ENCODE measurements at regions not wholly inside any gene's neighbourhood (a gene's known extent, or its start where the extent isn't known, plus 50 kb on each side); places are given as distances from the start of the nearest gene placed in this dataset.

DNA sequence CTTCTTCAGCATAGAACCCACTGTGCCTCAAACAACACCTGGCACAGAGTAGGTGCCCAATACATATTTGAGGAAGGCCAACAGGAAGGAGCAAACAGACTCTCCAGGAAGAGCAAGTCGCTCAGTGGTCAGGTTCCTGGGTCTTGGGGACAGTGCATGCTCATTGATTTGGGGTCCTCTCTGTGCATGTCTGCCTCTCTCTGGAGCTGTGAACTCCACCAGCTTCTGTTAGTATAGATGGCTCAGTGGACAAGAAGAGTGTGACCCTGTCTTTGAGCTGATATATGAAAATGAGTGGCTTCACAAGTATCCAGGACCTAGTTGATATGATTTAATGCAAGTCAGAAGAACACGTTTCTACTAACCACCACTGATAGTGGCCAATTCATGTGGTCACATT is 98.7 kb downstream of the KCTD15 start:
- DNase-seq (ENCODE audit: low spot score) = no peak
- in situ Hi-C loops (cut with HindIII; ENCODE audit: low sequenced_read_pairs) = no loop called here

DNA sequence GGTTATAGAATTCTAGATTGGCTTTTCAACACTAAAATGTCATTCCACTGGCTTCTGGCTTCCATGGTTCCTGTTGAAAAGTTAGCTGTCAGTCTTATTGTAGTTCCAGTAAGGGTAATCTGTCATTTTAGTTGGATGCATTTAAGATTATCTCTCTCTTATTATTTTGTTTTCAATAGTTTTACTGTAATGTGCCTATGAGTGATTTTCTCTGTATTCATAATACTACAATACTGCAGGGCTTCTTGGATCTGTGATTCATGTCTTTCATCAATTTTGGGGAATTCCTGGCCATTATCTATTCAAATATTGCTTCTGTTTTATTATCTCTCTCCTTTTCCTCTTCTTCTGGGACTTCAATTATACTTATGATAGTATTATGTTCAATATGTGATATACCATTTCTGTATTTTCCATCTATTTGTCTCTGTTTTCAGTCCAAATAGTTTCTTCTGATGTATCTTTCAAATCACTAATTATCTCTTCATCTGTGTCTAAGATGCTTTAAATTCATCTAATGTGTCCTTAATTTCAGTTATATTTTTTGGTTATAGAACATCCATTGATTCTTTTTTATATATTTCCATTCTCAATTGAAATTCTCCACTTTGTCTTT is 101.5 kb downstream of the KCTD15 start:
- in situ Hi-C loops (cut with HindIII; ENCODE audit: low sequenced_read_pairs) = no loop called here
- no peak for DNase-seq (ENCODE audit: low spot score)

DNA sequence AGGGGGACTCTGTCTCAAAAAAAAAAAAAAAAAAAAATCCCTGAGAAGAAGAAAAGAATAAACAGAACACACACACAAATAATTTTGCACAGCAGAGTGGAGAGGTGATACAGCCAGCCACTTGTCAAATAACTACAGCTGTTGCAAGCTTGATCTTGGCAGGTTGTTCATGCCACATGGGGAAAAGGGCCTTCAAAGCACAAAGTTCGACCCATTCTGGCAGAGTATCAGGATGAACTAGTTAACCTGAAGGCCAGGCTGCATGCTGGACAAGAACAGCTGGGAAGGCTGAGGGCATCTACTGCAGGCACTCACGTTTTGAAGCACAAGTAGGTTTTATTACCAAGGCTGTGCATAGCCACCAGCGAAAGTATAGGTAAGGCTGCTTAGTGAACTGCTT is 104.1 kb downstream of the KCTD15 start:
- in situ Hi-C loops (cut with HindIII; ENCODE audit: low sequenced_read_pairs) = no loop called here
- no peak for DNase-seq (ENCODE audit: low spot score)

DNA sequence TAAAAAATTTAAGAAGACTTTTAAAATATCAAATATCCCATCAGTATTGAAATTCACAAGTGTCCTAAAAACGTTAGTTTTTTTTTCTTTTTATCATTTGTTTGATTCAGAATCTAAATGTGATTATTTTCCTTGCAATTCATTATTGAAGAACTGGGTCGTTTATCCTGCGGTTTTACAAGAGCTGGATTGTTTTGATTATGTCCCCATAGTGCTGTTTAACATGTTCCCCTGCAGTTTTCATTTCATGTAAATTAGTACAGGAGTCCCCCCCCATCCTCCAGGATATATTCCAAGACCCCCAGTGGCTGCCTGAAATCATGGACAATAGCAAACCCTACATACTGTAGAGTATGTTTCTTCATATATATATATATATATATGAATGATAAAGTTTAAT is 105.7 kb downstream of the KCTD15 start:
- in situ Hi-C loops (cut with HindIII; ENCODE audit: low sequenced_read_pairs) = no loop called here

DNA sequence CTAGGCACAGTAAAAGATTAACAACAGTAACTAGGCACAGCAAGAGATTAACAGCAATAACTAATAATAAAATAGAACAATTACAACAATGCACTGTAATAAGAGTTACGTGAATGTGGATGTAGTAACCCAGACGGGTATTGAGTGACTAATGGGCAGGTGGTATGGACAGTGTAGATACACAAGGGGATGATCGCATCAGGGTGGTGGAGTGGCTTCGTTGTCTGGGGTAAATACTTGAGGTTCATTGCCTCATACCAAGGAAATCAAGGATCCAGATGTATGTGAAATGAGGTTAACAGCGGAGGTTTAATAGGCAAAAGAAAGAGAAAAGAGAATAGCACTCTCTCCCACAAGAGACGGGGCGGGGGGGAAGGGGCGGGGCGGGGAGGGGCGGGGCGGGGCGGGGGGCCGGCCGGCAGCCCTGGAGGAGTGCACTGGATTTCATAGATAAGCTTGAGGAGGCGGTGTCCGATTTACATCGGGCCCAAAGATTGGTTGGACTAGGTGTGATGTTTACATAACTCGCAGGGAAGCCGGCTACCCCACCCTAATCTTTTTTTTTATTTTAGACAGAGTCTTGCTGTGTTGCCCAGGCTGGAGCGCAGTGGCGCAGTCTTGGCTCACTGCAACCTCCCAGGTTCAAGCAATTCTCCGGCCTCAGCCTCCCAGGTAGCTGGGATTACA is 106.3 kb downstream of the KCTD15 start:
- in situ Hi-C loops (cut with HindIII; ENCODE audit: low sequenced_read_pairs) = no loop called here
- DNase-seq (ENCODE audit: low spot score) = no peak

More for the DNA sequence above, 105.7 kb downstream of the KCTD15 start:
- no peak for DNase-seq (ENCODE audit: low spot score)

DNA sequence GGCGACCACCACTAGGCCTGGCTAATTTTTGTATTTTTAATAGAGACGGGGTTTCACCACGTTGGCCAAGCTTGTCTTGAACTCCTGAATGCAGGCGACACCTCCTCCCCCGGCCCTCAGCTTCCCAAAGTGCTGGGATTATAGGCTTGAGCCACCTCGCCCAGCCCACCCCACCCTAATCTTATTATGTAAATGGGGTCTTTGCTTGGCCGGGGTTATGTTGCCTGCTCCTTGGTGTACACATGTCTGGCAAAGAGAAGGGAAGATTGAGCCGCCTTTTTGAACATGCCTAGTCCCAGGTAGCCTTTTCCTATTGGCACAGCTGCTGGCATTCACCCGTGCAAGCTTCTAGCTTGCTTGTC is 106.8 kb downstream of the KCTD15 start:
- DNase-seq (ENCODE audit: low spot score) = no peak
- in situ Hi-C loops (cut with HindIII; ENCODE audit: low sequenced_read_pairs) = no loop called here

DNA sequence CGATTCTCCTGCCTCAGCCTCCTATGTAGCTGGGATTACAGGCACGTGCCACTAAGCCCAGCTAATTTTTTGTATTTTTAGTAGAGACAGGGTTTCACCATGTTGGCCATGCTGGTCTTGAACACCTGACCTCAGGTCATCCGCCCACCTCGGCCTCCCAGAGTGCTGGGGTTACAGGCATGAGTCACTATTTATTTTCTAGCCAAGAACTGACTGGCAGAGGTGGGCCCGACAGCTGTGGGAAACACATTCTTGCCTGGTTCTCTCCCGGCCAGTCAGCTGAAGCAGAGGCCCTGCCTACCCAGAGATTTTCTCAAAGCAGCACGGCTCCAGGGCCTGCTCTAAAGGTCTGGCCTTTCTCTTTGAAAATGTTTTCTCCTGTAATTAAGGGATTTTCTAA is 108.0 kb downstream of the KCTD15 start:
- in situ Hi-C loops (cut with HindIII; ENCODE audit: low sequenced_read_pairs) = no loop called here

DNA sequence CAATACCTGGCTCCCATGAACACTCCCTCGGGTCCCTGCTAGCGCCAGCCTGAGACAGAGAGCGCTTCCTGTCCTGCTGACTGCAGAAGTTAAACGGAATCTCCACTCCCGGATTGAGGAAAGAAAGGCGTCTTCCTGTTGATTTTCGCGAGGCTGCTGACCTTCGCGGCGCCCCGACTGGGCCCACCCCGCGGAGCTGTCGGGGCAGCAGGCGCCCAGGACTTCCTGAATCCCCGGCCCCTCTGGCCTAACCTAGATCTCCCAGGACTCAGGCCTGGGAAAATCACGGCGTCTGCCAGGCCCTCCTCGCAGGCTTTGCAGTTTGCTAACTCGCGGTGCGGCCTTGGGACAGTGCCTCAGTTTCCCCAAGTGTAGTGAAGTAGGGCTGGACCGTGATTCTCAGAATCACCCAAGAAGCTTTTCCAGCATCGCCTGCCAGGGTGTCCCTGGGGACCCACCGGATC is 108.8 kb downstream of the KCTD15 start:
- in situ Hi-C loops (cut with HindIII; ENCODE audit: low sequenced_read_pairs) = no loop called here
- DNase-seq (ENCODE audit: low spot score) = no peak

More for the DNA sequence above, 108.0 kb downstream of the KCTD15 start:
- DNase-seq (ENCODE audit: low spot score) = no peak

DNA sequence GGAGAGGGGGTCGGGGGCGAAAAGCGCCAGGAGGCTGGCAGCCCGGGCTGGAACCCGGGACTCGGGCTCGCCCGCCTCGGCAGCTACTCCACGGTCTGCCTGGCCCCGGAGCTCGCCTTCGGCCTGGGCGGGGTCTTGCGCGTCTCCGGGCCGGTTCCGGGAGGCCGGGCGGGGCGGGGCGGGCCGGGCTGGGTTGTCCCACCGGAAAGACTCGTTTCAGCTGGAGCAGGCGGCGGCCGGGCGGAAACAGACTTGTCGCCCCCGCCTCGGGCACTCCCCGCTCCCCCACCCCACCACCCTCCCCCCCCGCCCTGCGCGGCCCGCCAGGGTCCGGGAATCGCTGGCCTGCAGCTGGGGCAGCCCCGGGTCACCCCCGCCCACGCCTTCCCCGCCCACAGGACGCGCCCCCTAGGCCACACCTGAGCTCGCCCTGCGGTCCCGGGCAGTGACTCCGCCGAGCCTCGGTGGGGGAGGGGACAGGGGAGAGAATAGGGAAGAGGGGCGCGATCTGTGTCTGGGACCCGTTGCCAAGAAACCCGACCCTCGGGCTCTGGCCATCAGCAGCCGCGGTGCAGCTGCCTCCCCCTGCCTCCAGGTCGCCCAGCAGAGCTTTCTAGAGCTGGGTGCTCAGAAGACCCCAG is 109.4 kb downstream of the KCTD15 start:
- in situ Hi-C loops (cut with HindIII; ENCODE audit: low sequenced_read_pairs) = no loop called here

DNA sequence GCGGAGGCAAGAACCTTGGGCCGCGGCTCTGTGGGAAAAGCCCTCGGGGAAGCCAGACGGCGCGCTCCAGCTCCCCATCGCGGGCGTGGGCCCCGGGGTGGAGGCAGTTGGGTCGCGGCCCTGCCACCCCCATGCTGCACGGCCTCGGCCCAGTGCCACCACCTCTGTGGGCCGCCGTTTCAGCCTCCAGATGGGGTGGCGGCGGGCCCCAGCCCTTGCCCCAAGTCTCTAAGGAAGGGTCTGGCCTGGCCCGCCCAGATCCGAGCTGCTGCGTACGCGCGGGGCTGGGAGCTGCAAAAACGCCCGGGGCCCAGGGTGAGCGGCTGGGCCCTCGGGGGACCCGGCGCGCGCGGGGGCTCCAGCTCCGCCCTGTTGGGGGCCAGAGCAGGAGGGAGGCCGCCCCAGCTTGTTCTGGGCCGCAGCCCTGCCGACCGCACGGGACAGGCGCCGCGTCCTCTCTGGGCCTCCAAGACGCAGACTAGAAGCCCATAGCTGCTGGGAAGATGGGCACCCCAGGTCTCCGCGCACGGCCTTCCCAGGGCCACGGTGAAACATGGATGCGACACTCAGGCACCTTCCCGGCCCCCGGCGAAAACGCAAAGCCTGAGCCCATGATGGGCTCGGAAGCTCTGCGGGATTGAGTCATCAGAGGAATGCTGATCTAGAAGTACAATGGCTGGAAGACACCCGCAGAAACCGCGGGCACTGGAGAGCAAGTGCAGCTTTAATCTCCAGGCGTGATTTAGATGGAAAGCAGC is 110.1 kb downstream of the KCTD15 start:
- in situ Hi-C loops (cut with HindIII; ENCODE audit: low sequenced_read_pairs) = no loop called here
- DNase-seq (ENCODE audit: low spot score) = no peak

More for the DNA sequence above, 109.4 kb downstream of the KCTD15 start:
- DNase-seq (ENCODE audit: low spot score) = no peak

DNA sequence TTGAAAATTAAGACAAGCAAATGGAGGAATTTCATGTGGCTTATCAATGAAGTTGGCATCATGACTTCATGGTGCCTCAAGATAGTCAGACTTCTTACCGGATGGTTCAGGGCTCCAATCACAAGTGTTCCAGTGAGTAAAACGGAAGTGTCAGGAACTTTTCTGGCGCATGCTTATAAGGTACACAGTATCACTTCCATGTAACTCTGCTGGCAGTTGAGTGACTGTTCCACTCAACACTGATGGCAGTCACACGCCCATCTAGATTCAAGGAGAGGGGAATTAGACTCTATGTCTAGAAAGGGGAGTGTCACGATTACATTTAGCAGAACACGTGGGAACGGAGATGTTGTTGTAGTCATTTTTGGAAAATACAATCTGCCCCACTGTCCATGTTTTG is 114.3 kb downstream of the KCTD15 start:
- in situ Hi-C loops (cut with HindIII; ENCODE audit: low sequenced_read_pairs) = no loop called here
- no peak for DNase-seq (ENCODE audit: low spot score)

DNA sequence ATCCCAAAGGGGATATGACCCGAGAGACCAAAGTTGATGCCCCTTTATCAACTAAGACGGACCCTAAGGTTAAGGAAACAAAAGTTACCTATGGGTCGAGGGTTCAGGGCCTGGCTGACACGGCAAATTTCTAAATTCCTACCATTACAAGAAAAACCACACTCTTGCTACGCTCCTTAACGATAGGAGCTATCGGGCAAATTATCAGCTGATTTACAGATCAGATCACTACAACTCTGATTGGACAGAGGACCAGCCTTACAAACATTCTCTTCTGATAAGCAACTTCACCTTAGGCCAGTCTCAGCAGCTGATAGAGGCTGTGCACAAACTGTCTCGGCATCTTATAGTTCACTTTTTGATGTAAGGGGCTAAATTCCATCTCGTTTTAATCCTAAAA is 117.9 kb downstream of the KCTD15 start:
- no peak for DNase-seq (ENCODE audit: low spot score)
- in situ Hi-C loops (cut with HindIII; ENCODE audit: low sequenced_read_pairs) = no loop called here

DNA sequence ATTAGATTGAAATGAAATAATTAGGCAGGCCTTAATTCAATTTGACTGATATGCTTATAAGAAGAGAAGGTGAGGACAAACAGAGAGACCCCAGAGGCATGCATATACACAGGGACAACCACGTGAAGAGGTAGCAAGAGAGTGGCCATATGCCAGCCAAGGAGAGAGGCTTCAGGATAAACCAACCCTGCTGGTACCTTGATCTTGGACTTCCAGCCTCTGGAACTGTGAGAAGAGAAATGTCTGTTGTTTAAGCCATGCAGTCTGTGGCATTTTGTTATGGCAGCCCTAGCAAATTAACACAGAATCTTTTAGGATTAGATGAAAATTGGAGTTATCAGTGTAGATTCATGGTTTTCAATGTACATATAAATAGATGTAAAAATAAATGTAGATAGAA is 120.1 kb downstream of the KCTD15 start:
- in situ Hi-C loops (cut with HindIII; ENCODE audit: low sequenced_read_pairs) = no loop called here

DNA sequence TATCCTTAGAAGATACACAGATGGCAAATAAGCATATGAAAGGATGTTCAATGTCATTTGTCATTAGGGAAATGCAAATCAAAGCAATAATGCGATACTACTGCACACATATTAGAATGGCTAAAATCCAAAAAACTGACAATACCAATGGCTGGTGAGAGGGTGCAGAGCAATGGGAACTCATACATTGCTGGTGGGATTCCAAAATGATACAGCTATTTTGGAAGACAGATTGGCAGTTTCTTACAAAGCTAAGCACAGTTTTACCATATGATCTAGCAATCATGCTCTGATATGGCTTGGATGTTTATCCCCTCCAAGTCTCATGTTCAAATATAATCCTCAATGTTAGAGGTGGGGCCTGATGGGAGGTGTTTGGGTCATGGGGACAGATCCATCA is 122.6 kb downstream of the KCTD15 start:
- in situ Hi-C loops (cut with HindIII; ENCODE audit: low sequenced_read_pairs) = no loop called here
- DNase-seq (ENCODE audit: low spot score) = no peak

More for the DNA sequence above, 120.1 kb downstream of the KCTD15 start:
- no peak for DNase-seq (ENCODE audit: low spot score)

DNA sequence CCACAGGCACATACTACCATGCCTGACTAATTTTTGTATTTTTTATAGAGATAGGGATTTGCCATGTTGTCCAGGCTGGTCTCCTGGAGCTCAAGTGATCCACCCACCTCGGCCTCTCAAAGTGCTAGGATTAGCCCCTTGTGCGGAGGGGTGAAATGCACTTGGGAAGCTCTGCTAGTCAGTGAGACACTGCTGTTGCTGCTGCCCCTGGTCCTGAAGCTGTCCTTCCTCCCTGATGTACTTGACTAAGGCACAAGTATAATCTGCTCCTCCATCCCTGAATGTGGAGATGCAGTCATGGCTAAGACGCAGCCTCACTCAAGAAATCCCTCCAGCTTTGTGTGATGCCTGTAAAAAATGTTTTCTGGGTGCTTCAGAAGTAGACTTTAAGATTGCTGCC is 124.5 kb downstream of the KCTD15 start:
- in situ Hi-C loops (cut with HindIII; ENCODE audit: low sequenced_read_pairs) = no loop called here
- no peak for DNase-seq (ENCODE audit: low spot score)

DNA sequence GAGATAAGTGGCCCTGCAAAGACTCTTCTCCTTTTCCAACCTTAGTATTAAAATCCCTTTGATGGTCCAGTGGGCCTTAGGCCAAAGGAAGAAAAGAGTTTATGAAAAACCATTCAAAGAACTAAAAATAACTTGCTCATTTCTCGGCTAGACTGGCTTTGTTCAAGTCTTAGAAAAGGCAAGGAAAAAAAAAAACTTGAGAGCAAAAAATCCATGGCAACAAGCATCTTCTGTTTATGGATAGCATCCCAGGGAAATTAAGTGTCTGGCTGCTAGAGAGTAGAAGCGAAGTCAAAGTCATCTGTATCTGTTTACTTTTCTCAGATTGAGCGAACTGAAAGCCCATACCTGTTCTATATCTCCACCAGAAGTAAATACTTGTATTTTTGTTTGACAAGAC is 129.6 kb downstream of the KCTD15 start:
- no peak for DNase-seq (ENCODE audit: low spot score)
- in situ Hi-C loops (cut with HindIII; ENCODE audit: low sequenced_read_pairs) = no loop called here

DNA sequence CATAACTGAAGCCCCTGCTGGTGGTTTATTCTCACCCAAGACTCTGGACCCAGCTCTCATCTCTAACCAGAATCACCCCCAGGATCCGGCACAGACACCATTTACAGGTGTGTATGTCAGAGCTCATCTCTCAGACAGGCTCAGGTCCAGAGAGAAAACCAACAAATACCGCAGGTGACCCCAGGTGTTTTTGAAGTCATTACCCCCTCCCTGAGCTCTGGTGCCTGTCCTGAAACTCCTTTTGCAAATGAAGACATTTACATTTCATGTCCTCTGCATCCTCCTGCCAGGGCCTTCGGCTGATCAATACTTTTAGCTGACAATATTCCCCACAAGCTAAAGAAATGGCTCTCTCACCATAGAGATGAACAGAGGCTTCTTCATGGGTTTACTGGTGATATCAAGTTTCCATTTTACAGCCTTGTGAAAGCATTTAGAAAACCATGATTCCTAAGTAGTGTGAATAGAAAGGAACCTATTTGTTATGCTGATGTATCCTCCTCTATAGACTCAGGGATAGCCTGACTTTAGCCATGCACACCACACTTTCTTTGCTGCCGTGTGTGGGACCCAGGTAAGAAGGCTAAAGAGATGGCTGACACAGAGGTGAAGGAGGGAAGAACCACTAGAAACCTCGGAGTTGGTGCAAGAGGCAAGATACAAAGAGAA is 131.3 kb downstream of the KCTD15 start:
- in situ Hi-C loops (cut with HindIII; ENCODE audit: low sequenced_read_pairs) = no loop called here
- no peak for DNase-seq (ENCODE audit: low spot score)

DNA sequence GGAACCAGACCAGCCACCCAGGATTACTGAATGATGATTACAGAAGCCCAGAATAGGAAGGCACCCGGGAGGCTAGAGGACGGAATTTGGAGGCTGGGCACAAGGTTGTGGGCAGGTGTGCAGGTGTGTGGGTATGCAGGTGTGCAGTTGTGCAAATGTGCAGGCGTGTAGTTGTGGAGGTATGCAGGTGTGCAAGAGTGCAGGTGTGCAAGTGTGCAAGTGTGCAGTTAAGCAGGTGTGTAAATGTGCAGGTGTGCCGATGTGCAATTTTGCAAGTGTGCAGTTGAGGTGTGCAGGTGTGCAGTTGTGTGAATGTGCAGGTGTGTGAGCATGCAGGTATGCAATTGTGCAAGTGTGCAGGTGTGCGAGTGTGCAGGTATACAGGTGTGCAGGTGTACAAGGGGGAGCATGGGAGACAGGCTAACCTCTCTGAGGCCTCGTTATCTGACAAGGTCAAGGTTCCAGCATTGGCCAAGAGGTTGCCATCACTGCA is 131.8 kb downstream of the KCTD15 start:
- in situ Hi-C loops (cut with HindIII; ENCODE audit: low sequenced_read_pairs) = no loop called here
- DNase-seq (ENCODE audit: low spot score) = no peak

DNA sequence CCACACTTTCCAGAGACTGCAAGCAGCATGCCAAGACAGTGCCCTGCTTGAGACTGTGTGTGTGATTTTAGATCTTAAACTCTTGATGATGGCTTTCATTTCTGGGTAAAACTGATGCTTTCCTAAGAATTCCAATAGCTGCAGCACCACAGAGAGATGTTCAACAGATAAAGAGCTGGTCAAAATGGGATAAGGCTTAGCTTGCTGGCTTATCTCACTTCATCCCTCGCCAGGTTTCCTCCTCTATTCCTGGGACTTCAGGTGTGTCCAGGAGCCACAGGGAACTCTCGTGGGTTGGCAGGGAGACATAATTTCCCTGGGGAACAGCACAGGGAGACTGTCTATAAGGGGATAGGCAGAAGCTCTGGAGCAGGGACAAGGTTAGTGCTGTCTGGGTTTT is 137.3 kb downstream of the KCTD15 start:
- in situ Hi-C loops (cut with HindIII; ENCODE audit: low sequenced_read_pairs) = no loop called here
- no peak for DNase-seq (ENCODE audit: low spot score)

Data from G401 (cell line).